Coronary artery (tissue), 2 donors: ENCODE measurements at regions not wholly inside any gene's neighbourhood (a gene's known extent, or its start where the extent isn't known, plus 50 kb on each side); places are given as distances from the start of the nearest gene placed in this dataset.

ENCODE experiments used
- DNase-seq: peaks from one replicate; pipeline ENCODE4 v3.0.0-alpha.2; 2017; ENCODE audit warnings: low spot score
- H3K27ac ChIP-seq, 2 donors: fragments of 200-600 bp; sonication (generic); one replicate each; pipeline ENCODE4 v1.5.1; 2016 to 2019
- H3K4me3 ChIP-seq: fragments of 200-600 bp; sonication (generic); 2 replicates; pipeline ENCODE4 v1.5.1; 2016; ENCODE audit warnings: mild to moderate bottlenecking, moderate library complexity
- CTCF ChIP-seq: fragments of 200-600 bp; sonication (generic); IDR thresholded peaks from one replicate; pipeline ENCODE4 v1.5.1; 2019; ENCODE audit warnings: antibody characterized with exemption

GRCh38 chr10:128421371-128422160 is 295.3 kb upstream of the MKI67 start:
- Histone ChIP-seq H3K27ac (no peak overlapping the region), H3K4me3 (no peak overlapping the region)
- TF ChIP-seq CTCF = no peak
- DNase-seq = no peak

GRCh38 chr10:128422190-128422589 is 296.0 kb upstream of the MKI67 start:
- TF ChIP-seq CTCF = no peak
- Histone ChIP-seq H3K4me3 (no peak overlapping the region), H3K27ac (no peak overlapping the region)
- no peak for DNase-seq

GRCh38 chr10:128422999-128423398 is 296.8 kb upstream of the MKI67 start:
- no peak for TF ChIP-seq CTCF
- DNase-seq = no peak
- Histone ChIP-seq H3K27ac (no peak overlapping the region), H3K4me3 (no peak overlapping the region)

GRCh38 chr10:128429321-128429720 is 303.1 kb upstream of the MKI67 start:
- no peak for DNase-seq
- no peak for TF ChIP-seq CTCF
- H3K4me3 ChIP-seq = no peak overlapping the region
- H3K27ac ChIP-seq = no peak overlapping the region

- Histone ChIP-seq H3K27ac (no peak overlapping the region), H3K4me3 (no peak overlapping the region)
- TF ChIP-seq CTCF = no peak
- DNase-seq = no peak
Observed at GRCh38 chr10:128429835-128430513, 303.8 kb upstream of the MKI67 start.

GRCh38 chr10:128431083-128431482 is 304.9 kb upstream of the MKI67 start:
- no peak for TF ChIP-seq CTCF
- DNase-seq = no peak
- Histone ChIP-seq H3K27ac (no peak overlapping the region), H3K4me3 (no peak overlapping the region)

- H3K27ac ChIP-seq = no peak overlapping the region
- H3K4me3 ChIP-seq = no peak overlapping the region
- DNase-seq = no peak
- no peak for TF ChIP-seq CTCF
Observed at GRCh38 chr10:128431506-128431905, 305.3 kb upstream of the MKI67 start.
